A549 (cell line): ENCODE measurements at regions not wholly inside any gene's neighbourhood (a gene's known extent, or its start where the extent isn't known, plus 50 kb on each side); places are given as distances from the start of the nearest gene placed in this dataset.

Source experiments
- ATAC-seq, 2 experiments: fragments of 200-7000 bp in 1 of 2; fragments of >200 bp in 1 of 2; cut with Nextera tagmentation in 1 of 2; cut with Tn5 transposase in 1 of 2; 3 replicates each; pipeline versions ENCODE4 v1.8.0 to v1.9.1; 2018 to 2020; ENCODE audit warnings: mild to moderate bottlenecking in 1 of 2, moderate library complexity in 1 of 2
- CTCF ChIA-PET: fragments of 300-600 bp; sonication (Branson Sonifier 250); formaldehyde crosslinking; extraction: SDS; loops from one replicate; lab custom pipeline; 2021; ENCODE audit warnings: antibody characterized with exemption, inconsistent platforms; lab: Yijun Ruan, JAX
- POLR2A ChIA-PET: fragments of 350-600 bp; formaldehyde crosslinking; extraction: SDS; loops from one replicate; lab custom pipeline; 2021; ENCODE audit warnings: antibody characterized with exemption, inconsistent platforms; lab: Yijun Ruan, JAX
- DNase-seq, 2 experiments: peaks; one replicate each; pipeline versions ENCODE4 v3.0.0 to v3.0.0-alpha.2; 2011 to 2016; ENCODE audit warnings: low read depth in 1 of 2, low spot score in 1 of 2
- FAIRE-seq: peaks from 2 replicates; lab custom pipeline; 2011; peaks lifted over from hg19 to GRCh38; lab: Jason Lieb, UNC
- H3K27ac ChIP-seq, 2 experiments: fragments of >200 bp; sonication (Bioruptor Twin); formaldehyde crosslinking; 3 replicates each; pipeline ENCODE4 v1.5.1; 2016 to 2017
- H3K4me1 ChIP-seq: fragments of >200 bp; sonication (Bioruptor Twin); formaldehyde crosslinking; 3 replicates; pipeline ENCODE4 v1.6.1; 2016
- H3K4me2 ChIP-seq: fragments of >200 bp; sonication (Bioruptor Twin); formaldehyde crosslinking; 3 replicates; pipeline ENCODE4 v1.6.1; 2016
- H3K4me3 ChIP-seq: fragments of >200 bp; sonication (Bioruptor Twin); formaldehyde crosslinking; 3 replicates; pipeline ENCODE4 v1.5.1; 2016
- H3K9me3 ChIP-seq: fragments of >200 bp; sonication (Bioruptor Twin); formaldehyde crosslinking; 3 replicates; pipeline ENCODE4 v1.6.1; 2016
- CEBPB ChIP-seq, 2 experiments: fragments of >200 bp in 1 of 2; sonication (Bioruptor Twin) in 1 of 2; formaldehyde crosslinking in 1 of 2; IDR thresholded peaks; 2 replicates each; pipeline ENCODE4 v1.6.1; 2012 to 2016
- CHD2 ChIP-seq: fragments of 150-350 bp; IDR thresholded peaks from 2 replicates; pipeline ENCODE4 v1.6.1; 2014; ENCODE audit warnings: low read length; ENCODE audit not compliant: partially characterized antibody
- CTCF ChIP-seq: fragments of >200 bp; sonication (Bioruptor Twin); formaldehyde crosslinking; IDR thresholded peaks from 3 replicates; pipeline ENCODE4 v1.5.1; 2016
- EHF ChIP-seq: fragments of 250-450 bp; sonication (Bioruptor Pico); IDR thresholded peaks from 2 replicates; pipeline ENCODE4 v1.5.0; 2020; ENCODE audit warnings: mild to moderate bottlenecking
- ESRRA ChIP-seq: fragments of 150-350 bp; IDR thresholded peaks from 2 replicates; pipeline ENCODE4 v1.6.1; 2014; ENCODE audit warnings: mild to moderate bottlenecking, low read length, borderline replicate concordance
- FOSB ChIP-seq: fragments of 250-450 bp; sonication (Bioruptor Pico); IDR thresholded peaks from 2 replicates; pipeline ENCODE4 v1.5.0; 2020; ENCODE audit warnings: mild to moderate bottlenecking, moderate library complexity
- FOSL2 ChIP-seq, 2 experiments: fragments of 450-650 bp in 1 of 2; fragments of >200 bp in 1 of 2; sonication (Bioruptor Twin) in 1 of 2; formaldehyde crosslinking; IDR thresholded peaks; 2 replicates each; pipeline versions ENCODE4 v1.5.0 to v1.6.1; 2016 to 2020; ENCODE audit warnings: mild to moderate bottlenecking in 1 of 2, moderate library complexity in 1 of 2
- HDAC2 ChIP-seq: fragments of 200-600 bp; sonication (generic); IDR thresholded peaks from 2 replicates; pipeline ENCODE4 v1.6.1; 2016
- HES2 ChIP-seq: fragments of >200 bp; sonication (Bioruptor Twin); formaldehyde crosslinking; IDR thresholded peaks from 2 replicates; pipeline ENCODE4 v1.6.1; 2016
- HOXB13 ChIP-seq: fragments of 250-450 bp; sonication (Bioruptor Pico); IDR thresholded peaks from 2 replicates; pipeline ENCODE4 v1.5.0; 2020; ENCODE audit warnings: low read depth, mild to moderate bottlenecking, moderate library complexity
- MAFK ChIP-seq: fragments of 450-650 bp; IDR thresholded peaks from 2 replicates; pipeline ENCODE4 v1.6.1; 2014; ENCODE audit not compliant: partially characterized antibody
- MAZ ChIP-seq: fragments of 150-350 bp; IDR thresholded peaks from 2 replicates; pipeline ENCODE4 v1.6.1; 2014; ENCODE audit warnings: antibody characterized with exemption, low read depth, low read length, borderline replicate concordance
- NFE2L2 ChIP-seq: fragments of 150-350 bp; conservative IDR thresholded peaks from 2 replicates; pipeline ENCODE4 v1.6.1; 2014; ENCODE audit warnings: low read length
- NPAS2 ChIP-seq: fragments of 250-450 bp; sonication (Bioruptor Pico); IDR thresholded peaks from 2 replicates; pipeline ENCODE4 v1.8.0; 2022; ENCODE audit warnings: mild to moderate bottlenecking, moderate library complexity, borderline replicate concordance
- NR3C1 ChIP-seq: fragments of >200 bp; sonication (Bioruptor Twin); formaldehyde crosslinking; IDR thresholded peaks from 3 replicates; pipeline ENCODE4 v1.6.1; 2017
- PBX3 ChIP-seq: IDR thresholded peaks from 2 replicates; pipeline ENCODE4 v1.6.1; 2012
- RARB ChIP-seq: fragments of 250-450 bp; sonication (Bioruptor Pico); IDR thresholded peaks from 2 replicates; pipeline ENCODE4 v1.8.0; 2021; ENCODE audit warnings: mild to moderate bottlenecking, moderate library complexity
- SREBF2 ChIP-seq: fragments of 450-650 bp; IDR thresholded peaks from 2 replicates; pipeline ENCODE4 v1.6.1; 2014; ENCODE audit warnings: mild to moderate bottlenecking, moderate library complexity
- USF2 ChIP-seq: fragments of 450-650 bp; IDR thresholded peaks from 2 replicates; pipeline ENCODE4 v1.6.1; 2014; ENCODE audit warnings: antibody characterized with exemption
- ZC3H11A ChIP-seq: fragments of 450-650 bp; IDR thresholded peaks from 2 replicates; pipeline ENCODE4 v1.6.1; 2014; ENCODE audit warnings: antibody characterized with exemption, mild to moderate bottlenecking
- ZFP36 ChIP-seq: fragments of 450-650 bp; IDR thresholded peaks from 2 replicates; pipeline ENCODE4 v1.6.1; 2014; ENCODE audit warnings: borderline replicate concordance; ENCODE audit not compliant: partially characterized antibody
- ZSCAN20 ChIP-seq: fragments of 250-450 bp; sonication (Bioruptor Pico); IDR thresholded peaks from 2 replicates; pipeline ENCODE4 v1.8.0; 2022; ENCODE audit warnings: mild to moderate bottlenecking, moderate library complexity
- WGBS: methylation state at CpG from one replicate; pipeline ENCODE4 v1.1.6; 2017; ENCODE audit errors: missing lambda C conversion rate; 5-methylcytosine and 5-hydroxymethylcytosine counted together
- TF ChIP-seq, protein P1 (sequence below): IDR thresholded peaks from 2 replicates; pipeline ENCODE4 v1.6.1; 2012
- TF ChIP-seq, protein P2 (sequence below): fragments of >200 bp; sonication (Bioruptor Twin); formaldehyde crosslinking; IDR thresholded peaks from 3 replicates; pipeline ENCODE4 v1.6.1; 2016

- H3K9me3 ChIP-seq = no peaks in the 10 kb centered on the region
- H3K4me1 ChIP-seq = no peaks in the 10 kb centered on the region
- H3K4me2 ChIP-seq = no peak overlapping the region
- no peak for FAIRE-seq
- WGBS = 76% methylated on average over 6 of the region's 6 CpGs
- H3K27ac ChIP-seq = no peak overlapping the region
- TF ChIP-seq HES2 = no peak
- TF ChIP-seq NR3C1 = no peak
- no peak for TF ChIP-seq ZFP36
- no peak for TF ChIP-seq EHF (CRISPR knock-in tag)
- no peak for TF ChIP-seq ZC3H11A
- TF ChIP-seq SREBF2 = no peak
- TF ChIP-seq HOXB13 (CRISPR knock-in tag) = no peak
- no peak for TF ChIP-seq NFE2L2
- TF ChIP-seq CEBPB (IDR thresholded peaks at IDR 0.05) = no peak
- TF ChIP-seq, all 56 proteins: peak for 0
- POLR2A ChIA-PET = no interaction called here
- DNase-seq = no peak
- CTCF ChIA-PET = interaction anchor here (0.6 to 2.1 kb wide), 5 partner anchors 10 to 101 kb away, joined by 3 to 7 read pairs (median 3); no protein-coding TSS in a partner anchor
- H3K4me3 ChIP-seq = no peak overlapping the region
- no peak for ATAC-seq
These were observed 65.7 kb upstream of the MORC3 start for GRCh38 chr21:36254106-36254941.

DNA sequence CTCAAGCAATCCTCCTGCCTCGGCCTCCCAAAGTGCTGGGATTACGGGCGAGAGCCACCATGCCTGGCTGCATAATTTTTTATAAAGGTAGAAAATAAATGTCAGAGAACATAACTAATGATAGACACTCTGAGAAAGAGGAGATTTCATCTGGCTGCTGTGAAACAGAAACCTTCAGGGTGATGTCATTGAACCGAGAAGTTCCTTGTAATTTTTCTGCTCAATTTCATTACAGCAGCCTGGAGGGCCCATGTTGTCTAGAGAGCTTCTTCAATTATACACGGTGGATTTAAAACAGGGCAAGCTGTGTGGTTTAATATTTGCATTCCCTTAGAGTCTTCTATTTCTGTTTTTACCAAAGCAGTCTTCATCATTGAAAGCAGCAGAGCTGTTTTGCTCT is 64.3 kb upstream of the MORC3 start:
- WGBS = 92% methylated on average over 5 of the region's 5 CpGs
- no peaks in the 10 kb centered on the region for H3K9me3 ChIP-seq
- ATAC-seq = no peak
- no peak overlapping the region for H3K4me2 ChIP-seq
- no peak for FAIRE-seq
- no peaks in the 10 kb centered on the region for H3K4me1 ChIP-seq
- DNase-seq = no peak
- no peak for TF ChIP-seq HES2
- no peak for TF ChIP-seq USF2
- no peak for TF ChIP-seq MAFK
- no peak for TF ChIP-seq ESRRA
- TF ChIP-seq NPAS2 (CRISPR knock-in tag) = no peak
- TF ChIP-seq RARB (CRISPR knock-in tag) = no peak
- TF ChIP-seq CTCF = no peak
- TF ChIP-seq ZC3H11A = no peak
- TF ChIP-seq NFE2L2 = no peak
- no peak for TF ChIP-seq CHD2
- no peak for TF ChIP-seq FOSL2 (IDR thresholded peaks at IDR 0.05)
- no peak for TF ChIP-seq FOSL2 (CRISPR knock-in tag; IDR thresholded peaks at IDR 0.05)
- ChIA-PET CTCF (interaction anchor here (1.1 kb wide), 1 partner anchor 10 kb away, joined by 4 read pairs; no protein-coding TSS in a partner anchor), POLR2A (no interaction called here)
- no peak overlapping the region for H3K27ac ChIP-seq
- H3K4me3 ChIP-seq = no peak overlapping the region

- WGBS = 0% methylated on average over 1 of the region's 1 CpG
- Histone ChIP-seq H3K4me1 (no peaks in the 10 kb centered on the region), H3K27ac (no peak overlapping the region), H3K9me3 (no peaks in the 10 kb centered on the region), H3K4me3 (no peak overlapping the region), H3K4me2 (no peak overlapping the region)
- ATAC-seq = no peak
- DNase-seq = no peak
- FAIRE-seq = no peak
- ChIA-PET CTCF (interaction anchor here (0.7 kb wide), 1 partner anchor 1335 kb away, joined by 3 read pairs; no protein-coding TSS in a partner anchor), POLR2A (no interaction called here)
- TF ChIP-seq FOSB (CRISPR knock-in tag) (no peak), MAZ (no peak), PBX3 (no peak), FOSL2 (IDR thresholded peaks at IDR 0.05) (no peak), FOSL2 (CRISPR knock-in tag; IDR thresholded peaks at IDR 0.05) (no peak), HDAC2 (no peak), MAFK (no peak), ZSCAN20 (CRISPR knock-in tag) (no peak), NPAS2 (CRISPR knock-in tag) (no peak), USF2 (no peak)
- TF ChIP-seq, protein P1, sequence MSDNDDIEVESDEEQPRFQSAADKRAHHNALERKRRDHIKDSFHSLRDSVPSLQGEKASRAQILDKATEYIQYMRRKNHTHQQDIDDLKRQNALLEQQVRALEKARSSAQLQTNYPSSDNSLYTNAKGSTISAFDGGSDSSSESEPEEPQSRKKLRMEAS = no peak
- TF ChIP-seq, protein P2, sequence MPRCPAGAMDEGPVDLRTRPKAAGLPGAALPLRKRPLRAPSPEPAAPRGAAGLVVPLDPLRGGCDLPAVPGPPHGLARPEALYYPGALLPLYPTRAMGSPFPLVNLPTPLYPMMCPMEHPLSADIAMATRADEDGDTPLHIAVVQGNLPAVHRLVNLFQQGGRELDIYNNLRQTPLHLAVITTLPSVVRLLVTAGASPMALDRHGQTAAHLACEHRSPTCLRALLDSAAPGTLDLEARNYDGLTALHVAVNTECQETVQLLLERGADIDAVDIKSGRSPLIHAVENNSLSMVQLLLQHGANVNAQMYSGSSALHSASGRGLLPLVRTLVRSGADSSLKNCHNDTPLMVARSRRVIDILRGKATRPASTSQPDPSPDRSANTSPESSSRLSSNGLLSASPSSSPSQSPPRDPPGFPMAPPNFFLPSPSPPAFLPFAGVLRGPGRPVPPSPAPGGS = no peak
These were observed 62.3 kb upstream of the MORC3 start for GRCh38 chr21:36257657-36258056.
